ENCODE measurements at regions not wholly inside any gene's neighbourhood (a gene's known extent, or its start where the extent isn't known, plus 50 kb on each side); places are given as distances from the start of the nearest gene placed in this dataset.

- no peaks in the 10 kb centered on the region for H4K20me1 ChIP-seq (ENCODE audit: insufficient read depth)
- H3K27me3 ChIP-seq (ENCODE audit: insufficient read depth, low read depth): no peaks in the 10 kb centered on the region
- no peaks in the 10 kb centered on the region for H3K9me3 ChIP-seq (ENCODE audit: insufficient read depth, low read depth)
- intact Hi-C loops (cut with micrococcal nuclease; ENCODE audit: unreplicated experiment): no loop called here
- CTCF ChIA-PET: no interaction called here
- BruUV-seq (replicated peaks): no TSS peak
- no peak overlapping the region for H2AFZ ChIP-seq
- POLR2A ChIA-PET (ENCODE audit: unreplicated experiment): no interaction called here
- no peaks in the 10 kb centered on the region for H3K36me3 ChIP-seq (ENCODE audit: low read depth)
- no peak overlapping the region for H3K4me2 ChIP-seq
- no peak for TF ChIP-seq EZH2 (IDR thresholded peaks at IDR 0.05; ENCODE audit: low read depth)
- TF ChIP-seq, protein P1, sequence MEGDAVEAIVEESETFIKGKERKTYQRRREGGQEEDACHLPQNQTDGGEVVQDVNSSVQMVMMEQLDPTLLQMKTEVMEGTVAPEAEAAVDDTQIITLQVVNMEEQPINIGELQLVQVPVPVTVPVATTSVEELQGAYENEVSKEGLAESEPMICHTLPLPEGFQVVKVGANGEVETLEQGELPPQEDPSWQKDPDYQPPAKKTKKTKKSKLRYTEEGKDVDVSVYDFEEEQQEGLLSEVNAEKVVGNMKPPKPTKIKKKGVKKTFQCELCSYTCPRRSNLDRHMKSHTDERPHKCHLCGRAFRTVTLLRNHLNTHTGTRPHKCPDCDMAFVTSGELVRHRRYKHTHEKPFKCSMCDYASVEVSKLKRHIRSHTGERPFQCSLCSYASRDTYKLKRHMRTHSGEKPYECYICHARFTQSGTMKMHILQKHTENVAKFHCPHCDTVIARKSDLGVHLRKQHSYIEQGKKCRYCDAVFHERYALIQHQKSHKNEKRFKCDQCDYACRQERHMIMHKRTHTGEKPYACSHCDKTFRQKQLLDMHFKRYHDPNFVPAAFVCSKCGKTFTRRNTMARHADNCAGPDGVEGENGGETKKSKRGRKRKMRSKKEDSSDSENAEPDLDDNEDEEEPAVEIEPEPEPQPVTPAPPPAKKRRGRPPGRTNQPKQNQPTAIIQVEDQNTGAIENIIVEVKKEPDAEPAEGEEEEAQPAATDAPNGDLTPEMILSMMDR (conservative IDR thresholded peaks at IDR 0.05): no peak
- H3K79me2 ChIP-seq (ENCODE audit: low read depth): no peaks in the 10 kb centered on the region
- H3K27ac ChIP-seq: no peak overlapping the region
- H3F3A ChIP-seq (ENCODE audit: insufficient read depth, low read depth): no peaks in the 10 kb centered on the region
- no peak for DNase-seq
- no peaks in the 10 kb centered on the region; the same call in 1 of the 2 replicates for H3K9me2 ChIP-seq (ENCODE audit: insufficient read depth)
- no peaks in the 10 kb centered on the region for H3K4me1 ChIP-seq (replicated peaks; ENCODE audit: insufficient read depth)
- no peak overlapping the region for H3K4me3 ChIP-seq
These were observed 134.7 kb downstream of the LHFPL1 start for GRCh38 chrX:112545051-112545450.

GRCh38 chrX:112536544-112536943, 143.2 kb downstream of the LHFPL1 start:
- Histone ChIP-seq H3K27ac (no peak overlapping the region), H3K4me3 (no peak overlapping the region), H3K9me3 (ENCODE audit: insufficient read depth, low read depth) (no peaks in the 10 kb centered on the region), H3F3A (ENCODE audit: insufficient read depth, low read depth) (no peaks in the 10 kb centered on the region), H3K4me1 (replicated peaks; ENCODE audit: insufficient read depth) (no peaks in the 10 kb centered on the region), H3K79me2 (ENCODE audit: low read depth) (no peaks in the 10 kb centered on the region), H4K20me1 (ENCODE audit: insufficient read depth) (no peaks in the 10 kb centered on the region), H3K27me3 (ENCODE audit: insufficient read depth, low read depth) (no peaks in the 10 kb centered on the region), H3K4me2 (no peak overlapping the region), H2AFZ (no peak overlapping the region), H3K36me3 (ENCODE audit: low read depth) (no peaks in the 10 kb centered on the region), H3K9me2 (ENCODE audit: insufficient read depth) (no peaks in the 10 kb centered on the region)
- intact Hi-C loops (cut with micrococcal nuclease; ENCODE audit: unreplicated experiment): no loop called here
- no TSS peak for BruUV-seq (replicated peaks)
- ChIA-PET CTCF (no interaction called here), POLR2A (ENCODE audit: unreplicated experiment) (no interaction called here)
- TF ChIP-seq EZH2 (IDR thresholded peaks at IDR 0.05; ENCODE audit: low read depth): no peak
- no peak for DNase-seq

- Histone ChIP-seq H3K9me2 (ENCODE audit: insufficient read depth) (no peaks in the 10 kb centered on the region), H3K4me1 (replicated peaks; ENCODE audit: insufficient read depth) (no peaks in the 10 kb centered on the region), H4K20me1 (ENCODE audit: insufficient read depth) (no peaks in the 10 kb centered on the region), H2AFZ (no peak overlapping the region), H3F3A (ENCODE audit: insufficient read depth, low read depth) (no peaks in the 10 kb centered on the region), H3K4me2 (no peak overlapping the region), H3K79me2 (ENCODE audit: low read depth) (no peaks in the 10 kb centered on the region), H3K27me3 (ENCODE audit: insufficient read depth, low read depth) (no peaks in the 10 kb centered on the region), H3K27ac (no peak overlapping the region), H3K36me3 (ENCODE audit: low read depth) (no peaks in the 10 kb centered on the region), H3K9me3 (ENCODE audit: insufficient read depth, low read depth) (no peaks in the 10 kb centered on the region; the same call in 1 of the 2 replicates), H3K4me3 (no peak overlapping the region)
- DNase-seq: no peak
- ChIA-PET POLR2A (ENCODE audit: unreplicated experiment) (no interaction called here), CTCF (no interaction called here)
- intact Hi-C loops (cut with micrococcal nuclease; ENCODE audit: unreplicated experiment): no loop called here
- no peak for TF ChIP-seq EZH2 (IDR thresholded peaks at IDR 0.05; ENCODE audit: low read depth)
- TF ChIP-seq, protein P1 (conservative IDR thresholded peaks at IDR 0.05): no peak
- BruUV-seq (replicated peaks): no TSS peak
These were observed 151.8 kb downstream of the LHFPL1 start for GRCh38 chrX:112527903-112528302.

DNA sequence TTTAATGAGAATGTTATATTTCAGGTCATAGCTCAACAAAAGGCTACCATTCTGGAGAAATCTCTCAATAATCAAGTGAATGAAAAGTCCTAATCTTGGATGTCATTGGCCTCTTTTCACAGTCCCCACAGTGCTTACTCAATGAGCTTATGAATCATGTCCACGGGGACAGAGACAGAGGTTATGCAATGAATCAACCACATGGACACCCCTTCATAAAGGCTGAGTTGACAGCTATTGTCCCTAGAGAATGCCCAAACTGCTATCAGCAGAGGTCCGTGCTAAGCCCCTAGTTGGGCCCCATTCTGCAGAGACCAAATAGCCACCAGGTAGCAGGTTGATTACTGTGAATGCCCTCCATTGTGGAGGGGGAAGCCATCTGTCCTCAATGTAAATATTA, 158.1 kb downstream of the LHFPL1 start:
- no peaks in the 10 kb centered on the region for H3K27me3 ChIP-seq (ENCODE audit: insufficient read depth, low read depth)
- intact Hi-C loops (cut with micrococcal nuclease; ENCODE audit: unreplicated experiment): no loop called here
- H3K79me2 ChIP-seq (ENCODE audit: low read depth): no peaks in the 10 kb centered on the region
- no peak overlapping the region for H2AFZ ChIP-seq
- H3K27ac ChIP-seq: no peak overlapping the region
- no peaks in the 10 kb centered on the region for H3K9me3 ChIP-seq (ENCODE audit: insufficient read depth, low read depth)
- H3K4me3 ChIP-seq: no peak overlapping the region
- TF ChIP-seq, protein P1 (conservative IDR thresholded peaks at IDR 0.05): no peak
- no peak for TF ChIP-seq EZH2 (IDR thresholded peaks at IDR 0.05; ENCODE audit: low read depth)
- no peak for DNase-seq
- no peaks in the 10 kb centered on the region for H3K4me1 ChIP-seq (replicated peaks; ENCODE audit: insufficient read depth)
- H3K9me2 ChIP-seq (ENCODE audit: insufficient read depth): no peaks in the 10 kb centered on the region
- H3F3A ChIP-seq (ENCODE audit: insufficient read depth, low read depth): no peaks in the 10 kb centered on the region
- H4K20me1 ChIP-seq (ENCODE audit: insufficient read depth): no peaks in the 10 kb centered on the region
- POLR2A ChIA-PET (ENCODE audit: unreplicated experiment): no interaction called here
- no peak overlapping the region for H3K4me2 ChIP-seq
- CTCF ChIA-PET: no interaction called here
- no TSS peak for BruUV-seq (replicated peaks)
- H3K36me3 ChIP-seq (ENCODE audit: low read depth): no peaks in the 10 kb centered on the region
